ENCODE measurements at regions not wholly inside any gene's neighbourhood (a gene's known extent, or its start where the extent isn't known, plus 50 kb on each side); places are given as distances from the start of the nearest gene placed in this dataset.

GRCh38 chr9:16203729-16204573 is 651.1 kb downstream of the CCDC171 start:
- no peak for DNase-seq

- no peak for DNase-seq
Observed at GRCh38 chr9:16205455-16205854, 652.6 kb downstream of the CCDC171 start.

- DNase-seq: no peak
Observed at GRCh38 chr9:16206518-16206917, 653.7 kb downstream of the CCDC171 start.

- no peak for DNase-seq
Observed at GRCh38 chr9:16207161-16207560, 654.3 kb downstream of the CCDC171 start.

GRCh38 chr9:16210440-16210839 is 657.6 kb downstream of the CCDC171 start:
- no peak for DNase-seq

- no peak for DNase-seq
Observed at GRCh38 chr9:16211946-16212345, 658.5 kb downstream of the BNC2 start.

- DNase-seq: no peak
Observed at GRCh38 chr9:16213781-16214515, 656.5 kb downstream of the BNC2 start.

GRCh38 chr9:16214677-16215352 is 655.7 kb downstream of the BNC2 start:
- DNase-seq: no peak

GRCh38 chr9:16215353-16215680 is 655.2 kb downstream of the BNC2 start:
- no peak for DNase-seq

- DNase-seq: no peak
Observed at GRCh38 chr9:16217943-16218701, 652.3 kb downstream of the BNC2 start.

- no peak for DNase-seq
Observed at GRCh38 chr9:16221366-16221765, 649.1 kb downstream of the BNC2 start.

GRCh38 chr9:16221822-16222547 is 648.5 kb downstream of the BNC2 start:
- no peak for DNase-seq

- no peak for DNase-seq
Observed at GRCh38 chr9:16223074-16223871, 647.2 kb downstream of the BNC2 start.

- DNase-seq: no peak
Observed at GRCh38 chr9:16230731-16231130, 639.7 kb downstream of the BNC2 start.

GRCh38 chr9:16236311-16236710 is 634.2 kb downstream of the BNC2 start:
- no peak for DNase-seq

GRCh38 chr9:16236882-16237281 is 633.6 kb downstream of the BNC2 start:
- no peak for DNase-seq

- DNase-seq: no peak
Observed at GRCh38 chr9:16238623-16239138, 631.8 kb downstream of the BNC2 start.

- DNase-seq: no peak
Observed at GRCh38 chr9:16241231-16241630, 629.2 kb downstream of the BNC2 start.

GRCh38 chr9:16243798-16244197 is 626.7 kb downstream of the BNC2 start:
- DNase-seq: no peak

GRCh38 chr9:16245756-16246440 is 624.6 kb downstream of the BNC2 start:
- no peak for DNase-seq

- no peak for DNase-seq
Observed at GRCh38 chr9:16246785-16247184, 623.7 kb downstream of the BNC2 start.
